Stimulated activated CD8-positive, alpha-beta memory T cell treated with anti-CD3 and anti-CD28 coated beads, Interleukin-2, amount 100 ng/mL, for 1 hour (primary cell): ENCODE measurements at regions not wholly inside any gene's neighbourhood (a gene's known extent, or its start where the extent isn't known, plus 50 kb on each side); places are given as distances from the start of the nearest gene placed in this dataset.

ENCODE experiments used
- DNase-seq, 2 donors: peaks; one replicate each; pipeline ENCODE4 v3.0.0-alpha.2; 2020; ENCODE audit warnings: low read depth in 2 of 2

GRCh38 chr15:96524676-96525417, 194.3 kb downstream of the NR2F2 start:
- DNase-seq = no peak

DNA sequence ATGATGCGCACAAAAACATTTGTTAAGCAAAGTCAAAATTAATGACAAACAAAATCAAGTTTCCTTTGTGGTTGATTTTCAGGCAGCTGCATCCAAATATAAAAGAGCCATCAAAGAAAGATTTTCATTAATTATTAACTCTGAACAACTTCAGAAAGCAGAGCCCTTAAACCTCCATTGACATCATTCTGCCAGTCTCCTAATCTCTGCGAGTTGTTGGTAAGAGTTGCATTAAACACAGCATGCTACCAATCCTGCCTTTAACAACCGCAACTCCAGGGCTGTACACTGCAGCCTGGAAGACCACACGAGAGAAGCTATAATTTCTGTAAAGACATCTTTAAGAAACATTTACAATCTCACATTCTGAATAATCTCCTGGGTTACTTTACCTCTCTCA, 204.6 kb downstream of the NR2F2 start:
- DNase-seq = no peak

DNA sequence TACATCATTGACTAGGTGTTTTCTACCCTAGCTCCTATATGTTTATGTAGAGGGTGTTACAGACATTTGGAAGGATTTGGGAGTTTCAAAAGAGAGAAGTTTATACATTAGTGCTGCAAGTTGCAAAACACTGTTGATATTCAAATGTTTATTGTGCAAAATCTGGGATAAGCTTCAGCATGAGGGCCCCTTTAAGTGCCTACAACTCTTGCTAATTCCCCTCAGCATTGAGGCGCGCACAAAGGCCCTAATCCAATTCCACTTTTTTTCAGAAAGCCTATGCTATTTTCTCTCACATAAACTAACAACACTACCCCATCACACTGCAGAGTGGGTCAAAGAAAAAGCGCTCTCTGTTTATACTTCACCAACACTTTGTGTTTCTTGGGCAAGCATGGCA, 208.0 kb downstream of the NR2F2 start:
- no peak for DNase-seq

GRCh38 chr15:96540283-96540682, 209.8 kb downstream of the NR2F2 start:
- DNase-seq = no peak

DNA sequence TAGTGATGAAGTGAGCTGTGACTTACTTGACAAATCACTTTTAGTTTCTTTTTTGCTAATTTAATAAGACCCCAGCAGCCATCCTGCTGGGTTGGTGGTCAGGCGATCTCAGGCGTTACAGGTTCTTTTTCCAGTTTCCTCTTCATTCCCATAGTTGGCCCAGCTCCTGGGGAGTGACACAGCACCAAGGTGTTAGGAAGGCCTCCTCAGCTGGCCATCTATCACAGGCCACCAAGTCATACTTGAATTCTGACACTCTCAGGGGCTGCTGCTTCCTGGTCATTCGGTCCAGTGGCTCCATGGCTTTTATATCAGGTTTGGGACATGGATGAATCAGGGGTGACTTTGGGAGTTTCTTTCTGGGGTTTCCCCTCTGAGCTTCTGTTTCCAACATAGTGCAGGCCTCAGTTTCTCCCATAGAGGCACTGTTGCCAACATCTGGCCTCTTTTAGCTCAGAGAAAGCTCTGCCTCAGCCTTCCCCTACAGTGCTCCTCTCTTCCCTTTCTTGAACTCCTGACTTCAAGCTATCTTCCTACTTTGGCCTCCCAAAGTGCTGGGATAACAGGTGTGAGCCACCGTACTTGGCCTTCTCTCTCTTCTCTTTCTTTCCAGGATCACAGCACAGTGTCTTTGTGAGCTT, 211.8 kb downstream of the NR2F2 start:
- no peak for DNase-seq

DNA sequence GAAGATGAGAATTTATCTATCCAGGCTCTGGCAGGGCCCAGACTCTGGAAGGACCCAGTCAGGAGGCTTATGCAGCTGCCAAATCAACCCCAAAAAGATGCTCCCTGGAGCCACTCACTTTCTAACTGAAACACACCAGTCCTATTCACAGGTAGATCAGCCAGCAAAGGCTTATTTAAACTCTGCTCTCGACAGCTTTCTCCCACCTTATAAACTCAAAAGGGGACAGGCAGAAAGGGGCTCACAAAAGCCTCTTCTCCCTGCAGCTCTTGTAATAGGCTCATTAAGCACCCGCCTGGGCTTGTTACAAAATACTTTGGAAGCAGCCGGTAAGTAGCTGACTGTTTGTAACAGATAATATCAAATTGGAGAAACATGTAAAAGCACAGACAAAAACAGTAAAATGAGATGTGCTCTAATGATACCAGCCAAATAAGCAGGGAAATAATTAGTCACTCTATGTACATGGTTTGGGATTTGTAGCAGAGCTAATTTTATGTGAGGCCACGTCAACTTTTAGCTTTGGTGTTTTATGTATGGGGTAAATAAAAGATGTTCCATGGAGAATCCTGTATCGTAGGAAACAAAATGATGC, 213.8 kb downstream of the NR2F2 start:
- DNase-seq = no peak

DNA sequence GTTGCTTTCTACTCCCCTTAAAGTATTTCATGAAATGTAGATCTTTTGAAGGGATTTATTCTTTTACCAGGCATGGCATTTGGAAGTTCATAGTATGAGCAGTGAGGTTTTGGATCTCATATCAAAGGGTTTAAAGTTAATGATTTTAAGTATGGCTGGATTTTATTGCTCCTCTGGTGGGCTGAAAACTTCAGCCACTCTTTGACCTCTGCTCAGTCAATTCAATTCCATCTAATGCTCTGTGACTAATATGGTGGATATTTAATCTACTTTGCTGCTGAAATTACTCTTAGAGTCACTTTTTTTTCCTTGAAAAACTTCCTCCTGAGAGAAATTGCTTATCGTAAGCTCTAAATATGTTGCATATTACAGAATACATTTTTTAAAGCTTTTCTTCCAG, 218.6 kb downstream of the NR2F2 start:
- no peak for DNase-seq

- DNase-seq = no peak
Measured at GRCh38 chr15:96551196-96551595, 220.7 kb downstream of the NR2F2 start.

DNA sequence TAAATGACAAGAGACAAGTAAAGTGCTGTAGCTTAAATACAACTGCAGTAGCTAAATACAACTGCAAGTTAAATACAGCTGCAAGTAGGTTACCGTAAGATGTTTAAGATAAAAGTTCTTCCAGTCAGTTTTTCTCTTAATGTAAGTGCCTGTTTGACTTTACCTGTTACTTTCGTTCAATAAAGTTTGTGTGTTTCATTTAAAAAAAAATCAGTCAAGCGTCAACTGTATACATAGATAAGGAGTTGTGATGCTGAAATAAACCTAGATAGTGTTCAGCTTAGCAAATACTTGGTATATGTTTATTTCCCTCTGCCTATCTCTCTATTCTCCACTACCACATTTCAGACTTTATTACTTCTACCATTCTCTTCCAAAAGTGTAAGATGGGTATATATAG, 221.2 kb downstream of the NR2F2 start:
- DNase-seq = no peak

DNA sequence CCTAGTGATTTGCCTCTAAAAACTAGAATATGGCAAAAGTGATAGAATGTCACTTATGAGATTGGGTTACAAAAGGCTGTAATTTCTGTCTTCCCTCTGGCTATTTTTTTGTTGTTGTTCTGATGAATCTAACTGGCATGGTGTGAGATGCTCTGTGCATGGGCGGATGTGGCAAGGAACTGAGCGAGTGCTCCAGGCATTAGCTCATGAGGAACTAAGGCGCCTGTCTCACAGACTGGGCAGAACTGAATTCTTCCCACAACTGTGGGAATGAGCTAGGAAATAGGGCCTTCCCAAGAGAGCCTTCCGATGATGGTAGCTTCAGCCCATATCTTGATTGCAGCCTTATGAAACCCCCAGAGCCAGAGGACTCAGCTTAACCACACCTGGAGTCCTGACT, 222.5 kb downstream of the NR2F2 start:
- DNase-seq = no peak

DNA sequence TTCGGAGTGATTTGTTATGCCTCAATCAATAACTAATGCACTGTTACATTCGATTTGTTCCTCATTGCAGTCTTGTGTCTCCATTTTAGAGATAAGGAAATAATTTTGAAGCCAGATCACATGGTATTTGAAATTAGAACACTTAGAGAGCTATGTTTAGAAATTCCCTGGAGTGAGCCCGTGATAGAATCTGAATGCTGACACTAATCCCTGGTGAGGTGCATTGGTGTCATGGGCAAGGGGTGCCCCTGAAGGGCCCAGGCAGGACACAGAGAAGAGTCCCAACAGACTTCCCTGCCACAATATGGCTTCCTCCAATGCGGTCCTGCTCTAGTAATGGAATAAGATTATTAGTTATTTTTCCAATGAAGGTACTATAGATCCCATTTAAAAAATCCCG, 223.0 kb downstream of the NR2F2 start:
- no peak for DNase-seq

DNA sequence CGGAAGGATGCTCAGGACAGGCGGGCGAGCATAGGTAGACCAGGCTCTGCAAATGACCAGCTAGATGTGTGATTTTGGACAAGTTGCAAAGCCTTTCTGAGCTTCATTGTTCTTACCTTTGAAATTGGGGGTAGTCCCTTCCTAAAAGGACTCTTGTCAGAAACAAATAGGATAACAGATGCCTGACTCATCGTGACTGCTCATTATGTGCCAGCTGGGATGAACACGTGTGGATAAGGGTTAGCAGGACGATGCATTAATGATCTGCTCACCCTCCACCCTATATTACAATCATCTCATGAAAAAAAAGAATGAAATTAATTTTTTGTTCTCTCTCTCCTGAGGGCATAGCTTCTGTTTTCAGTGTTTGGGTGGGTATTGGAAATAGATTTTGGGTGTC, 223.4 kb downstream of the NR2F2 start:
- no peak for DNase-seq

- DNase-seq = no peak
Measured at GRCh38 chr15:96554541-96554940, 224.0 kb downstream of the NR2F2 start.

GRCh38 chr15:96559087-96559486, 228.6 kb downstream of the NR2F2 start:
- no peak for DNase-seq

GRCh38 chr15:96559631-96560030, 229.1 kb downstream of the NR2F2 start:
- no peak for DNase-seq

GRCh38 chr15:96560246-96560895, 229.9 kb downstream of the NR2F2 start:
- no peak for DNase-seq

DNA sequence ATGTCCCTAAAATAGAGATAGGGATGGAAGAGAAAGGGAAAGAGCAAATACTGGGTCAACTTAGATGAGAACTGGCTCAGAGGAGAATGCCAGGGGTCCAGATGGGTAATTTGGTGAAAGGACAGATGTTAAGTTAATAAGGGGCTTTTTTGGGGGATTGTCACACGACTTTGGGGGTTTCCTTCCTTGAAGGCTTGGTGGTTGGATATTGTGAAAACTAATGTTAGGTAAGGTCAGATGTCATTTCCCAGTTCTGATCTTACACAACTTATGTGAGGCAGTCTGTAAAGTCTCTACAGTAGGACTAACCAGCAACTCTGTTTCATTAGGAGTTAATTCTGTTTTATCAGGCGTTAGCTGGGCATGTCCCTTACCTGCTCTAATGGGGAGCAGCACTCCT, 231.1 kb downstream of the NR2F2 start:
- DNase-seq = no peak

- no peak for DNase-seq
Measured at GRCh38 chr15:96564546-96564945, 234.0 kb downstream of the NR2F2 start.

DNA sequence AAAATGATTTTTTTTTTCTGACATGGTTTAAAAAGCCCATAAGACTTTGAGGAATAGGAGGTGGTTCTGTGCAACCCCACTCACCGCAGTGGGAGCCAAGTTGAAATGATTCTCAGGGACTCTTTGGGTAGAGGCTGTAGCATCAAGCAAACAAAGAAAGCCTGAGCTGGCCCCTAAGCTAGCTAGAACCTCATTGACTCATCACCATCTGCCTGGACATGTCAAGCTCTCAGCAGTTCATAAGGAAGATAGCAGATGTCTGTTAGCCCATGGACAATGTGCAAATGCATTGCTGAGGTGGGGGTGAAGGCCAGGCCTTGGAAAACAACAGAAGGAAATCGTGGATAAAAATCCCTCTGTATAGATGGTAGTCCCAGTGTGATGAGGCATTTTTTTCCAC, 234.8 kb downstream of the NR2F2 start:
- no peak for DNase-seq

- no peak for DNase-seq
Measured at GRCh38 chr15:96574782-96575181, 244.3 kb downstream of the NR2F2 start.

DNA sequence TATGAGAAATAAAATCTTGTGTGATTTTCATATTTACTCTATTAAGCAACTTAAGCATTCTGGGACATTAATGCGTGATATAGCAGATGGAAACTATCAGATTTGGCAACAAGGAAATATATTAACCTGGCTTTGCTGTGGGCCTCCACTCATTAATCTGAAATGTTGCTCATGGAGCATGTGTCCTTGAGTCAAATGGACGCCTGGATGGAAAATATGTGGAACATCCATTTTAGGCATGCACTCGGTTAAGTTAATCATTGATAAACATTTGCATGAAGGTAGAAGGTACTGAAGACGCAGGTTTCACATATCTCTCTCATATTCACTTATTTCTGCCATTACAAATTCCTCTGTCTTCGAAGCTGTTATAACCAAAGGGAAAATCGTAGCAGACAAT, 246.1 kb downstream of the NR2F2 start:
- no peak for DNase-seq

- no peak for DNase-seq
Measured at GRCh38 chr15:96578393-96578792, 247.9 kb downstream of the NR2F2 start.

- DNase-seq = no peak
Measured at GRCh38 chr15:96581371-96581770, 250.9 kb downstream of the NR2F2 start.
